RKO (cell line): ENCODE measurements at regions not wholly inside any gene's neighbourhood (a gene's known extent, or its start where the extent isn't known, plus 50 kb on each side); places are given as distances from the start of the nearest gene placed in this dataset.
"Not testable (repeated sequence)": the region's sequence is repeated elsewhere in the genome, so short reads cannot be mapped to it uniquely, and the experiment has no call there.

Source experiments
- DNase-seq: peaks from one replicate; pipeline ENCODE4 v3.0.0-alpha.2; 2016; ENCODE audit warnings: low spot score

DNA sequence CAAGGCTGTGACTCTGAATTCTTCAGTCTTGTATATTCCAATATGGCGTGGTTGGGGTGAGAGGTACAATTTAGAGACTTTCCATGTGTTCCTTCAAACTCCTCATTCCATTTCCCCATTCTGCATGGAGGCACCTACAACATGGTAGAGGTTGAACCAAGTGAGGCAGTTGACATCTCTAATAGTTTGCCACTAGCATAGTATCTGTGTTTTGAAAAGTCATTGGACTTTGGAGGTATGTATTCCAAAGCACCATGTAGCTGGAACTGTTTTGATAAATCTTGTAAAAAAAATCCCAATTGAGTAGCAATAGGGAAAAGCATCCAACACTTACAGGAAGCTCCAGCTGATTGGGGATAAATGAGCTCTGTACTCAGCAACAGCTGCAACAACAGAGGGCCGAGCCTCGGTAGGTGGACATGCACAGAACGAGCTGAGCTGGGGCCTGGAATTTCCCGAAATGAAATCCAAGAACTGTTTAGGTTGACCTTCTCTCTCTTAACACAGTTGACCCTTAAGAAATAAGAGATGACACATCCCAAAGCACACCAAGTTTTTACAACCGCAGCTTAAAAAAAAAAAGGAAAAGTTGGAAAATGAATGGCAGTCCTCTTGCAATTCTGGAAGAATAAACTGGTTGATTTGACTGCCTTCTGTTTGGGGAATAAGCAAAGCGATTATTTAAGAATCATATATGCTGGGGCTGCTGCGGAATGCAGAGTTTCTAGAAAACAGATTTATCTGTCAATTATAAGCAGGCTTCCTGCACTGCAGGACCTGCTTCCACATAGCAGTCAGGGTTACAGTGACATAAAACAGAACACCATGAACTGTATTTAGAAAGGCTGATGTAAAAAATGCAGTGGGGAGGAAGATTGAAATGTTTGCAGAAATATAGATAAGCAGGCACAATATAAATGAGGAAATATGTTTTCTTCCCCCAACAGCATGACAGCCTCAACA is 194.6 kb upstream of the KRR1 start:
- DNase-seq = no peak

DNA sequence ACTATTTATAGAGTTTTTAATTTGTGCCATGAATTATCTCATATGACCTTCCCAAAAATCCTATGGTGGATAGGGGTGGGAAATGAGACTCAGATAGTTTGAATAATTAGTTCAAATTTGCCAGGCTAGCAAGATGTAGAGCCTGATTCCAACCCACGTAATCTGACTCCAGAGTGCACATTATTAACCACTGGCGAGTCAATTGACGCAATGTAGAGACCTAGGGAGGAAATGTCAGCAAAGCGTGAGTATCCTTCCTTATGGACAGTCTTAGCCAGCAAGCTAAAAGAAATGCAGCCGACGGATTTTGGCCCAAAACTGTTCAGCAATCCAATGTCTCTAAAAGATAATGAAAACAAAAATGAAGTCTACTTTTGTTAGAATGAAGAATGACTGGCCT is 193.3 kb upstream of the KRR1 start:
- DNase-seq = no peak

DNA sequence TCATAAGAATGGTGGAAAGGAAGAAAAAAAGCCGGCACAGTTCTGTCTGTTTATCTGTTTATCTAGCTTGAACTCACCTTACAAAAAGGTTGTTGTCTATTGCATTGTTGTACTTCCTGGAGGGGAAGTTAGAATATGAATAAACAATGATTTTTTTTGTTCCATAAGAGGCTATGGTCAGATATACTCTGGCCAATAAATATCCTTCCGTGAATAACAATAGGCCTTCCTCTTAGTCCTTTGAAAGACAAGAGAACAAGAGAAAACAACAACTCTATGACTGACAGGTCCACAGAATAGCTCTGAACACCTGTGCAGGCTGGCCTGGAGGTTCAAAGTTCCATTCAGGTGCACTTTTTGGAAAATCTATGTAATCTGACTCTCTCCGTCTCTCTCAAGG is 192.8 kb upstream of the KRR1 start:
- no peak for DNase-seq

DNA sequence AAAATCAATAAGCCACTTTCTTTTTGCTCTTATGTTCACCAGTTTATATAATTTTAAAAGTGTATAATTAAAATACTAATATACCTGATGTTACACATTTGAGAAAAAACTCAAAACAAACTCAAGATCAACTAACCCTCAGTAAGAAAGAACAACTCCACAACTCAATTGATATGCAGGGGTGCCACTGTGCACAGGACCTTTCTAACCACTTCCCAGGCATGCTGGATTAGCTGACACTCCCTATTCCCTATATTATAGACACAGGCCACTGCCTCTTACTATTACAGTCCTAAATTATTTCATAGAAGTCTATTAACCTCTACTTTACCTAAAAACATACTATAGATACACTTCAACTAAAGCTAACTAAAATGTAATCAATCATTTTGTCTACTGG is 191.7 kb upstream of the KRR1 start:
- DNase-seq = no peak

DNA sequence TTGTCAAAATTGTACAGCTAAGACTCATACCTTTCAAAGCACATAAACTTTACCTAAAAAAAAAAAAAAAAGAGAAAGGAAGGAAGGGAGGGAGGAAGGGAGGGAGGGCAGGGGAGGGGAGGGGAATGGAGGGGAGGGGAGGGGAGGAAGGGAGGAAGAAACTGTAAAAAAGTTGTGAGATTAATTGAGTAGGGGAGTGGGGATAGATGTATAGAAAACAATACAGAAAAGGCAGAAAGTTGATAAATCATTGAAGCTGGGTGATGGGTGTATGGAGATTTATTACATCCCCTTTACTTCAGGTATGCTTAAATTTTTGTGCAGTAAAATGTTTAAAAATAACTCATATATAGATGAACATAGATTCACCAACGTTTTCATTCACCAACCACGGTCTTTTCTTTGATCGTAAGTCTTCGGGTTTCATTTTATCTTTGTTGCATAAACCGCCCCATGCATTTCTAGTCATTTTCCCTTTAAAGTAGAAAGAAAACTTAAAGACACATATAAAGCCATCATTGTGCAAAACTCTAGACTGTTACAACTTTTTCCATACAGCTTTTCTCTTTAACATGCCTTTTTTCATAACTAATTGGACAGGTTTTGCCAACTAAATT is 191.2 kb upstream of the KRR1 start:
- DNase-seq = no peak

DNA sequence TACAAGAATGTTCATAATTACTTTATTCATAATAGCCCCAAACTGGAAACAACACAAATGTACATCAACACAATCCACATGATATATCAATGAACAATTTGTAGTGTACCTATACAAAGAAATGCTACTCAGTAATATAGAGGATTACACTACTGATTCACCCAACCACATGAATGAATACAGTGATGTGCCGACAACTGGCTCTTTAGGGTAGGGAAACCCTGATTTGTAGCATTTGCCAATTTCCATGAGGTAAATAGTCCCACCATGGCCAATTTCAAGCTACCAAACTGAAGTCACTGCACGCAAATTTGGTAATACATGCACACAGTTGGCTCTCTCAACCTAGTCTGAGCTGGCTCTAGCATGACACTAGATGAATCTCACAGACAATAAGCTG is 190.4 kb upstream of the KRR1 start:
- DNase-seq = no peak

DNA sequence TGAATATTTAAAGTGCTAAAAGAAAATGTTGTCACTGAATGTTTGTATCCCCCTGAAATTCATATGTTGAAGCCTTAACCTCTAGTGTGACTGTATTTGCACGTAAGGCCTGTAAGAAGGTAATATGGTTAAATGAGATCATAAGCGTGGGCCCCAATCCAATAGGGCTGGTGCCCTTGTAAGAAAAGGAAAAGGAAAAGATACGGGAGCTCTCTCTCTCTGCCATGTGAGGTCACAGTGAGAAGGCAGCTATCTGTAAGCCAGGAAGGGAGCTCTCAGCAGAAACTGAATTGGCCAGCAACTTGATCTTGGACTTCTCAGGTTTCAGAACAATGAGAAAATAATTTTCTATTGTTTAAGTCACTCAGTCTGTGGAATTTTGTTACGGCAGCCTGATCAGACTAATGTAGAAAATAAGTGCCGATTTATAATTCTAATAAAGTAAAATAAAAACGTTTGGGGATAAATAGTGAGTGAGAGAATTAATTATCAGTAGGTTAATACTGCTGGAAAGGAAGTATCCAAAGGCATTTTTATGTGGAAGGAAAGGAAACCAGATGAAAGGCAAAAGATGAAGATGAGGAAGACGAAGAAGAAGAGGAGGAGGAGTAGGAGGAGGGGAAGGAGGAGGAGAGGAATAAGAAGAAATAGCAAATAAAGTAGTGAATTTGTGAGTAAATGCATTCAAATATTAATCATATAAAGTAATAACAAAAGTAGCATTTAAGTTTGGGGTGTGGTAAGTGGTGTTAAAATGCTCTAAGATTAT is 188.5 kb upstream of the KRR1 start:
- no peak for DNase-seq

DNA sequence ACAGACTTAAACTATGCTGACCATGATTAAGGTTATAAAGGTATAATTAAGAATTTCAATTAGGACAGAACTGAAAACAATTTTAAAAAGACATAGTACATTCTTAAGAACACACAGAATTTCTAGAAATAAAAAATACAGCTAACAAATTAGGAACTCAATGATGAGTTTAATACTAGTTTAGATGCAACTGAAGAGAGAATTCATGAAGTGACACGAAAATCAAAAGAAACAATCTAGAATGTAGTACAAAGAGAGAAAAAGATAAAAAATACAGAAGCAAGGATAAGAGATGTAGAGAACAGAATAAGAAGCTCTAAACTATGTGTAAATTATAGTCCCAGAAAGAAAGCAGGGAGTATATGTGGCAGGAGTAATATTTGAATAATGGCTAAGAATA is 187.8 kb upstream of the KRR1 start:
- no peak for DNase-seq

DNA sequence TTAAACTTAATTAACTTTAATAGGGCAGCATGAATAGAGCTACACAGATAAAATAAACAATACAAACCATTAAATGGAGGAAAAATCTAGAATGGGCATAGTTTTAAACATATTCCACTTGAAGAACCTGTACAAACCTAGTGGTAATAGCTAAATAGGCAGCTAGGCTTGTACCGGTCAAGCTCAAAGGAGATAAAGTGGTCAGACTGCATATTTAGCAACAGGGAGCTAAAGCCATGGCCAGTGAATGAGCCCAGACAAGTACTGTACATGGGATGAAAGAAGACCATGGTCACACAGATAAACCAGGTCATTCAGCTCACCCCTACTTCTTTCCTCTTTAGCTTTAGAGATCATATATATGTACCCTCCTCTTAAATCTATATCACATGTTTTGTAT is 186.6 kb upstream of the KRR1 start:
- no peak for DNase-seq

DNA sequence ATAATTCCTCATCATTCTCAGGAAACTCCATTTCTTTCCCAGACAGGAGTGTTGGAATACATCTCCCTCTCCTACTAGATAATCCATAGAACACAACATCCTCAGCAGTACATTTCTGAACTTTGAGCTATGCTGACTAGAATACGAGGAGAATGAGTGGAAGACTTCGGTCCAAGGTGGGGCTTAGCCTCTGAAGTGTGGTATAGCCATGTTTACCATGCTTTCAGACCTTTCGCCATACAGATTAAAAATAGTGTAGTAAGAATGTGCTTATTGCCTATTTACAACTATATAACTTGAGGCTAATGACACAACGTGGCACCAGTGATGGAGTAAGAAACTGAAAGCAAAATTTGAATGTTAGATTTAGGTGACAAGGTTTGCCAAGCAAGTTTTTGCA is 184.5 kb upstream of the KRR1 start:
- no peak for DNase-seq

DNA sequence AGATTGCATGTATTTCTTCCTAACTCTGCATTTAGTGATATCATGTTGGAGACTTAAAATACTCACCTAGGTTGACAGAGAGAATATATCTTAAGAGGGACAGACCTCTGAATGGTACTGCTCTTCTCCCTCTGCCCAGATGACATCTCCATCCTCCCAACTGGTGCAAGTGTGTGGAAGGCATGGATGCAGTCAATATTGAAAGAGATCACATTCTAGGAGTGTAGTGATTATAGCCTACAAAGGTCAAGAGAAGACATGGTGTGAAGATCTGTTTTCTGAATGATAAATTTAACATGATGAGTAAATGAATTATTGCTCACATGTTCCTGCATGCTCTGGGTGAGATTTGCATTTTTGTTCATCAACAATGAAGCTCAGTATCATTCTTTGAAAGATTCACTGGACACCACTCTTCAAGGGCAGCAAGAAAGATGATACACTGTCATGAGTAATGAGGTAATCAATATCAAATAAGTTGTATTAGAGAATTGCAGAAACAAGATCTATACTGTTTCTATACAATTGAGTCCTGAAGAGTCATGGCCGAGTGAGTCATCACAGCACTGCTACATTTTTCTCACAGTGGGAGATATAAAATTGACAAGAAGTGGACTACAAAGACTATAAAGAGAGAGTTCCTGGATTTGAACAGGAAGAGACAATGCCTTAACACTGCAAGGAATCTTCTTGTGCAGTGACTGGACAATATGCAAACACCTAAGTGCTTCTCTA is 183.3 kb upstream of the KRR1 start:
- DNase-seq = no peak

DNA sequence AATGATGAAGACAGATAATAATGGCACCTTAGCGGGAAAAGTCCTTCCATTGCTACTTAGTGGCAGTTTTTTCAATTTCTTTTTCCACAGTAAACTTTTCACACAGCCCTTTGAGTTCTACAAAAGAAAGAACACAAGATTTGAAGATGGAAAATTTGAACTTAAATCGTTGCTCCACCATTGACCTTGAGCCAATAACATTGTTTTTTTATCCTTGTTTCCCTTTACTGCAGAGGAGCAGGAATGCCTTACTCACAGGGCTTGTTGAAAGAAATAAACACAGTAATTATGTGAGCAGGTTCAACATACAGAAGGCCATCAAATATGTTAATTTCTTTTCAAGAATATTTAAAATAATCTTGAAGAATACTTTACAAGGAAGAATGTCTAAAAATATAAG is 181.5 kb upstream of the KRR1 start:
- no peak for DNase-seq

DNA sequence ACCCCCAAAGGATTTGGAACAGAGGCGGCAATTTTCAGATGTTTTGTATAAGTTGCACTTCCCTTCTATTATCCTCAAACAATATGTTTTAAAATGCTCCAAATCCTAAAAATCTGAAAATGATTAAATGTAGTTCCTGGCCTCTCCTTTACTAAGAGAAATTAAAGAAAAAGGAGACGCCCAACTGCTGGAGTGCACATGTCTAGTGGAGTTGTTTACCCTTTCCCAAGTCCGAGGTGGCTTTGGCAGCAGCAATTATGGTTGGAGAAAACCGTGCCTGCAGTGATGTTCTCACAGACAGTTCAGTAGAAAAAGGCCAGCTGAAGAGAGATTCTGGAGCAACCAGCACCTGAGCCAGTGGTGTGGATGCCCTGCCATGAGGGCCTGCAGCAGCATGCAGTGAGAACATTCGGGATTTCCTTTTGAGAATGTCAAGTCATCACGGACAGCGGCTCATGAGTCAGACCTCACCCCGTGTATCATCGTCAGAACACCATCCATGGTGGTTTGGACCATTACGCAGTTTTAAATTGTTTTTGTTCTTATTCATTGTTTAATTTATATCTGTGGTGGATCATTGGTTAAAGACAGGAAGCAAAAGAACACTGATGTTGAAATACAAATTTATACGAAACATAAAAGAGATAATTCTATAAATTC is 179.0 kb upstream of the KRR1 start:
- DNase-seq = no peak

DNA sequence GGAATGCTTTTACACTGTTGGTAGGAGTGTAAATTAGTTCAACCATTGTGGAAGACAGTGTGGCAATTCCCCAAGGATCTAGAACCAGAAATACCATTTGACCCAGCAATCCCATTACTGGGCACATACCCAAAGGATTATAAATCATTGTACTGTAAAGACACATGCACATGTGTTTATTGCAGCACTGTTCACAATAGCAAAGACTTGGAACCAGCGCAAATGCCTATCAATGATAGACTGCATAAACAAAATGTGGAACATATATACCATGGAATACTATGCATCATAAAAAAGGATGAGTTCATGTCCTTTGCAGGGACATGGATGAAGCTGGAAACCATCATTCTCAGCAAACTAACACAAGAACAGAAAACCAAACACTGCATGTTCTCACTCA is 174.8 kb upstream of the KRR1 start:
- DNase-seq = not testable (repeated sequence)

DNA sequence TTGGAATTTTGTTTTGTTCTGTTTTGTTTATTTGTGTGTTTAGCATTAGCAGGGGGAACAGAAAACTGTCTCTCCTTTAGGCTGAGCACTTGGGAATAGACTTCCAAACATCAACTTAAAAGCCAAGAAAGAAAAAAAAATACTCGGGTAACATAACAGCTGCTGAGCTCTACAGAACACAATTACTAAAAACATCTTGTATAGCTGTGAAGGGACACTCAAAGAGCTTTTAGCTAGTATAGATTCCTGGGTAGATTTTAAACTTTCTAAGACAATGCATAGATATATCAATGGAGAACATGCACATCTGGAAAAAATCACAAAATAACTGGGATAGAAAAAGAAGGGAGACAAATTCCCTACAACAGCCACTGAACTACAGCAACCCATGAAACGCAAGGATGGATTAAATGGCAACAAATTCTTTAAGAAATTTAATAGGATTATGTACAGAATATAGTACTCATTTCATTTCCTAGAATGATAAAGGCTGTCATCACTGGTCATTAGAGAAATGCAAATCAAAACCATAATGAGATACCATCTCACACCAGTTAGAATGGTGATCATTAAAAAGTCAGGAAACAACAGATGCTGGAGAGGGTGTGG is 174.3 kb upstream of the KRR1 start:
- DNase-seq = no peak

DNA sequence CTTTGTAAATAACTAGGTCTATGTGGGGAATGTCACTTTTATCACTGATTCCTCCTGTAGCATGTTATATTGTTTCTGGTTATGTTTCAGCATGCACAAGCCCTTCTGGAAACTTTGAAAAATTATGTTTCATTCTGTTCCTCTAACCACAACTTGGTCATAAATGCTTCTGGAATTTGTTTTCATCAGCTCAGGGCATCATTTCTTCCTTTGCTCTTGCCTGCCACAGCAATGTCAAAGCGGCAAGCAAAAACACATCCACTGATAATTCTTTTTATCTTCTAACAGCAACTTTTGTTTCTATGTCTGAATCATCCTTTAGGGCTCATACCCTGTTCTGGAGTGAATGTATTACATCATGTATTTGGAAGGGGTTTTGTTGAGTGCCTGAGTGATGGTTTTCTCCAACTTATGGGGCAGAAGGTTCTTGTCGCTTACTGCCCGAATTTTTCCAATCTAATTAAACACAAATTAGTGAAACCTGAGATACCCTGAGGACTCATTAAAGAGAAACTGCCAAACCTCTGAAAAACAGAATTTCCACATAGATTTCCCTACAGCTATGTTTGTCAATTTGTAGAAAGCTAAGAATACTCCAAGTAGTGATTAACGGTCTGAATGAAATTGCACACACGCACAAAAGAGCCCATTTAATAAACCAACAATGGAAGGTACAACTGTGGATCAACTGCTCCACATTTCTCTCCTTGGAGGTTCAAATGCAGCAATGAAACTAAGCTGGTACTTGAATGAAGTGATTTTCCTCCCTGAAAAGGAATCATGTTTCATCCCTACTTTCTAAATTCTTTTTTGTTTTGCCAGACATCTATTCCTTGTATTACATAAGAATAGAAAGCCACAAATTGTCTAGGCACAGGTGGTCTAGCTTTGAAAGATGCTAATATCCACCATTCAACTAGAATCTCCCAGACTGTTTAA is 173.5 kb upstream of the KRR1 start:
- no peak for DNase-seq

DNA sequence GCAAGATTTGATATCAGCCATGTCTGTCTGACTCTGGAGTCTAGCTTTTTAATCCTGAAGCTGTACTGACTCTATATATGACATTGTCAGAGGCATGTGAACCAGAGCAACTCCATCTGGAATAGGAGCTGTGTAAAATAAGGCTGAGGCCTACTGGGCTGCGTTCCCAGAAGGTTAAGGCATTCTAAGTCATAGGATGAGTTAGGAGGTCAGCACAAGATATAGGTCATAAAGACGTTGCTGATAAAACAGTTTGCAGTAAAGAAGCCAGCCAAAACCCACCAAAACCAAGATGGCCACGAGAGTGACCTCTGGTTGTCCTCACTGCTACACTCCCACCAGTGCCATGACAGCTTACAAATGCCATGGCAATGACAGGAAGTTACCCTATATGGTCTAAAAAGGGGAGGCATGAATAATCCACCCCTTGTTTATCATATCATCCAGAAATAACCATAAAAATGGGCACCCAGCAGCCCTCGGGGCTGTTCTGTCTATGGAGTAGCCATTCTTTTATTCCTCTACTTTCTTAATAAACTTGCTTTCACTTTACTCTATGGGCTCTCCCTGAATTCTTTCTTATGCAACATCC is 172.7 kb upstream of the KRR1 start:
- DNase-seq = not testable (repeated sequence)

DNA sequence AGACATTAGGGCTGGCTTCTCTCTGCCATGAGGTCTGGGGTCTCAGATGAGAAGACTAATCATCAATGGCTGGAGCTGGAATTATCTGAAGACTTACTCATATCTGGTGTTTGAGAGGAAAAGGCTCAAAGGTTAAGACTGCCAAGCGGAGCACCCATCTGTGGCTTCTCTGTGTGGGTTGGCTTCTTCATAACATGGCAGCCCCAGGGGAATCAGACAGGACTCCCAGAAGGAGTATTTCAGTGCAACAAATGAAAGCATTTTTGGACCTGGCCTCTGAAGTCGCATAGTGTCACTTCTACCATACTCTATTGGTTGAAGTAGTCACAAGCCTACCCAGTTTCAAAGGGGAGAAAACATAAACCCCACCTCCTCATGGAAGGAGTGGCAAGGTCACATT is 171.8 kb upstream of the KRR1 start:
- no peak for DNase-seq

DNA sequence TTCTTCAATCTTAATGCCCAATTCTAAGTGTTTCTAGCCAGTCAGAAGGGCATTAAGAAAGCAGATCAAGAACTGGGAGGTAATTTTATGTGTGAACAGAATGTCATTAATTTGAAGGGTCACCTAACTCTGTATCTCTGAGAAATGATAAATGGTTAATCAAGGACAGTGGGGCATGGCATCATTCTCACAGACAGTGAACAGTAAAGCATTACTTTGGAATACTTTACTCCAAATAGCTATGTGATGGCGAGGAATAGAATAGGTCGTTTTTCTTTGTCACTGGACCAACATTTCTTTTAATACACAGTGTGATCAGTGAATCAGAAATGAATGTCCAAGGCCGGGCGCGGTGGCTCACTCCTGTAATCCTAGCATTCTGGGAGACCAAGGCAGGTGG is 166.1 kb upstream of the KRR1 start:
- DNase-seq = no peak

DNA sequence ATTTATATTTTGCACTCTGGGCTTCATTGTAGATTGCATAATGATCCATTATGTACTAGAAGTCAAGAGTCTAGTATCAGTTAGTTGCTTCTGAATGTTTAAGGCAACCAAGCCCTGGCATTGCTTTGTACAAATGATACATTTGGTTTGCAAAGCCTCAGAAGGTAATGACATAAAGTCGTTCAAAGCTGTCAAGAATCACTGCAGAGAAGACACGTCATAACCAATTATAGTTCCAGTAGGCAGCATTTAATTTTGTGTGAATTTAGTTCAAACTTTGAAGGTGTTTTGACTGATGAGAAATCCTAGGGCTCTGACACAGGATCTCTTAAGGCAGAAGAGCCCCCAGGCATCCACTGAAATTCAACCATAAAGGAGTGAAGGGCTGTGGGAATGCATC is 163.0 kb upstream of the KRR1 start:
- DNase-seq = no peak
